PFSK-1 (cell line): ENCODE measurements at regions not wholly inside any gene's neighbourhood (a gene's known extent, or its start where the extent isn't known, plus 50 kb on each side); places are given as distances from the start of the nearest gene placed in this dataset.

Source experiments
- POLR2AphosphoS5 ChIP-seq: IDR thresholded peaks from 2 replicates; pipeline ENCODE4 v1.6.1; 2012; ENCODE audit warnings: low read depth, mild to moderate bottlenecking, control low read depth, low read length, moderate library complexity
- TAF1 ChIP-seq: IDR thresholded peaks from 2 replicates; pipeline ENCODE4 v1.6.1; 2012; ENCODE audit warnings: low read length, control low read depth, borderline replicate concordance; ENCODE audit not compliant: insufficient read depth
- TF ChIP-seq, protein P1 (sequence below), 2 experiments: IDR thresholded peaks; 2 replicates each; pipeline versions ENCODE4 v1.6.1 to v1.8.0; 2011 to 2012; ENCODE audit warnings: low read depth in 2 of 2, low read length in 2 of 2, control low read depth in 1 of 2, inconsistent platforms in 1 of 2, mild to moderate bottlenecking in 1 of 2, moderate library complexity in 1 of 2; ENCODE audit not compliant: insufficient read depth in 1 of 2

DNA sequence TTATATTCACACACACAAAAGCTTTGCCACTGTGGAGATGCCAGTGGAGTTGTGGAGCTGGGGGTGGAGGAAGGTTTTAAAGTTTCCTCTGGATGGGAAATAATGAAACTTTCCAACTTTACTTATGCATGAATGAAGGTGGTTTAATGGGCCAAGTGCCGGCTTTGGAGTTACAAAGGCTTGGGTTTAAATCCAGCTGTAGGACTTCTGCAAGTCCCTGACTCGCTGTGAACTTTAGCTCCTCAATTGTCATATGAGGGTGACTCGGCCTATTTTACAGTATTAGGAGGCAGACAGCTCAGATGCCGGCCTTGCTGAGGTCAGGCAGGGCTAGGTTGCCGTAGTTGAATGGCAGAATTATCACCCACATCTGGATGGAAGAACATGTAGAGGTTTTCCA, 415.8 kb upstream of the TRIB2 start:
- TF ChIP-seq, protein P1, sequence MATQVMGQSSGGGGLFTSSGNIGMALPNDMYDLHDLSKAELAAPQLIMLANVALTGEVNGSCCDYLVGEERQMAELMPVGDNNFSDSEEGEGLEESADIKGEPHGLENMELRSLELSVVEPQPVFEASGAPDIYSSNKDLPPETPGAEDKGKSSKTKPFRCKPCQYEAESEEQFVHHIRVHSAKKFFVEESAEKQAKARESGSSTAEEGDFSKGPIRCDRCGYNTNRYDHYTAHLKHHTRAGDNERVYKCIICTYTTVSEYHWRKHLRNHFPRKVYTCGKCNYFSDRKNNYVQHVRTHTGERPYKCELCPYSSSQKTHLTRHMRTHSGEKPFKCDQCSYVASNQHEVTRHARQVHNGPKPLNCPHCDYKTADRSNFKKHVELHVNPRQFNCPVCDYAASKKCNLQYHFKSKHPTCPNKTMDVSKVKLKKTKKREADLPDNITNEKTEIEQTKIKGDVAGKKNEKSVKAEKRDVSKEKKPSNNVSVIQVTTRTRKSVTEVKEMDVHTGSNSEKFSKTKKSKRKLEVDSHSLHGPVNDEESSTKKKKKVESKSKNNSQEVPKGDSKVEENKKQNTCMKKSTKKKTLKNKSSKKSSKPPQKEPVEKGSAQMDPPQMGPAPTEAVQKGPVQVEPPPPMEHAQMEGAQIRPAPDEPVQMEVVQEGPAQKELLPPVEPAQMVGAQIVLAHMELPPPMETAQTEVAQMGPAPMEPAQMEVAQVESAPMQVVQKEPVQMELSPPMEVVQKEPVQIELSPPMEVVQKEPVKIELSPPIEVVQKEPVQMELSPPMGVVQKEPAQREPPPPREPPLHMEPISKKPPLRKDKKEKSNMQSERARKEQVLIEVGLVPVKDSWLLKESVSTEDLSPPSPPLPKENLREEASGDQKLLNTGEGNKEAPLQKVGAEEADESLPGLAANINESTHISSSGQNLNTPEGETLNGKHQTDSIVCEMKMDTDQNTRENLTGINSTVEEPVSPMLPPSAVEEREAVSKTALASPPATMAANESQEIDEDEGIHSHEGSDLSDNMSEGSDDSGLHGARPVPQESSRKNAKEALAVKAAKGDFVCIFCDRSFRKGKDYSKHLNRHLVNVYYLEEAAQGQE (IDR thresholded peaks at IDR 0.05; ENCODE audit: insufficient read depth in 1 of 2, low read depth in 2 of 2, low read length in 2 of 2): no peak
- TF ChIP-seq TAF1 (no peak), POLR2AphosphoS5 (no peak)
